ENCODE measurements at regions not wholly inside any gene's neighbourhood (a gene's known extent, or its start where the extent isn't known, plus 50 kb on each side); places are given as distances from the start of the nearest gene placed in this dataset.

DNA sequence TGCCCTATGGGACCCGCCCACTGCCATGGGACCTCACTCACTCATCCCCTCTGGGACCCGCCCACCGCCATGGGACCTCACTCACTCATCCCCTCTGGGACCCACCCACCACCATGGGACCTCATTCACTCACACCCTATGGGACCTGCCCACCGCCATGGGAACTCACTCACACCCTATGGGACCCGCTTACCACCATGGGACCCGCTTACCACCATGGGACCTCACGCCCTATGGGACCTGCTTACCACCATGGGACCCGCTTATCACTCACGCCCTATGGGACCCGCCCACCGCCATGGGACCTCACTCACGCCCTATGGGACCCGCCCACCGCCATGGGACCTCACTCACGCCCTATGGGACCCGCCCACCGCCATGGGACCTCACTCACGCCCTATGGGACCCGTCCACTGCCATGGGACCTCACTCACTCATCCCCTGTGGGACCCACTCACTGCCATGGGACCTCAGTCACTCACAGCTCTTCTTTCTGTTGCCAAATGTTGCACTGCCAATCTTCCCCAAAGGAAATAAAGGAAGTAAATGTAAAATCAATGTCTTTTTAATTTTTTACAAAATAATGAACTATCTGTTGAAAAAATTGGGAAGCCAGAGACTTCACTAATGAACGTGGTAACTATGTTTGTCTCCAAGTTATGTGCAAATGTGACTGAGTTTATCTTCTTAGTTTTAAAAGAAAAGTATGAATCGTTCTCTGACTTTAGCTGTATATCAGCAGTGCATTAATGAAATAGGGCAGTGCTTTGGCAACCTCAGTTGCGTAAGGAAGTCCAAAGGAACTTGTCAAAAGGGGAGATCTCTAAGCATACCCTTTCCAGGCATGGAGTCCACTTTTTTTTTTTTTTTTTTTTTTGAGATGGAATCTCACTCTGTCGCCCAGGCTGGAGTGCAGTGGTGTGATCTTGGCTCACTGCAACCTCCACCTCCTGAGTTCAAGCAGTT is 101.5 kb upstream of the MGAT5 start:
- H3K4me3 ChIP-seq (ENCODE audit: low read depth, low read length), result no peak overlapping the region
- no peak for TF ChIP-seq MAX (IDR thresholded peaks at IDR 0.05; ENCODE audit: low read depth, low read length)
- peak; percentile 23 for DNase-seq (ENCODE audit: low read depth)

- no peak overlapping the region for H3K4me3 ChIP-seq (ENCODE audit: low read depth, low read length)
- TF ChIP-seq MAX (IDR thresholded peaks at IDR 0.05; ENCODE audit: low read depth, low read length), result no peak
- no peak for TF ChIP-seq POLR2A (IDR thresholded peaks at IDR 0.05; ENCODE audit: extremely low read depth, insufficient read length)
- no peak for TF ChIP-seq CTCF (IDR thresholded peaks at IDR 0.05; ENCODE audit: low read depth, low read length)
- TF ChIP-seq MYC (IDR thresholded peaks at IDR 0.05; ENCODE audit: low read depth, low read length), result no peak
- DNase-seq (ENCODE audit: low read depth), result no peak
Observed at GRCh38 chr2:134153294-134153880, 100.5 kb upstream of the MGAT5 start.

DNA sequence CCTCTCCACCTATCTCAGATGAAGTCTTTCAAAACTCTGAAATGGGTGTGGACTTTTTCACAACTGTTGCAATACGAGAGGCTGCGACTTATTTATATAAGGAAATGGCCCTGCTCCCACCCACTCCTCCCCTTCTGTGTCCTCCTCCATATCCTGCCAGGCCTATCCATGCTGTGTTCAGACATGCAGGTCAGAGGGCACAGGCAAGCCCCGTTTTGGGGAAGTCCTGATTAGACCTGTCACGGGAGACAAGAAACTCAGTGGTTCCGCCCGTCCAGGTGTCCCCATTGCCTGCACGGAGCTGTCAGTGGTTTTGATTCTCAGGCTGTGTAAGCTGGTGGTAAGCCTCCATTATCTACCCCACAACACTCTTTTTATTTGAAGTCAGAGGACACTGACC is 99.6 kb upstream of the MGAT5 start:
- DNase-seq (ENCODE audit: low read depth), result peak; percentile 72
- TF ChIP-seq POLR2A (IDR thresholded peaks at IDR 0.05; ENCODE audit: extremely low read depth, insufficient read length), result no peak
- TF ChIP-seq MYC (IDR thresholded peaks at IDR 0.05; ENCODE audit: low read depth, low read length), result no peak
- TF ChIP-seq CTCF (IDR thresholded peaks at IDR 0.05; ENCODE audit: low read depth, low read length), result no peak
- no peak for TF ChIP-seq MAX (IDR thresholded peaks at IDR 0.05; ENCODE audit: low read depth, low read length)
- no peak overlapping the region for H3K4me3 ChIP-seq (ENCODE audit: low read depth, low read length)

- no peak overlapping the region for H3K4me3 ChIP-seq (ENCODE audit: low read depth, low read length)
- TF ChIP-seq CTCF (IDR thresholded peaks at IDR 0.05; ENCODE audit: low read depth, low read length) (no peak), POLR2A (IDR thresholded peaks at IDR 0.05; ENCODE audit: extremely low read depth, insufficient read length) (no peak), MAX (IDR thresholded peaks at IDR 0.05; ENCODE audit: low read depth, low read length) (no peak), MYC (IDR thresholded peaks at IDR 0.05; ENCODE audit: low read depth, low read length) (no peak)
- no peak for DNase-seq (ENCODE audit: low read depth)
Observed at GRCh38 chr2:134155134-134155533, 98.7 kb upstream of the MGAT5 start.

GRCh38 chr2:134158295-134158694 is 95.6 kb upstream of the MGAT5 start:
- DNase-seq (ENCODE audit: low read depth), result no peak
- H3K4me3 ChIP-seq (ENCODE audit: low read depth, low read length), result no peak overlapping the region
- TF ChIP-seq MYC (IDR thresholded peaks at IDR 0.05; ENCODE audit: low read depth, low read length), result no peak
- no peak for TF ChIP-seq MAX (IDR thresholded peaks at IDR 0.05; ENCODE audit: low read depth, low read length)
- no peak for TF ChIP-seq CTCF (IDR thresholded peaks at IDR 0.05; ENCODE audit: low read depth, low read length)
- TF ChIP-seq POLR2A (IDR thresholded peaks at IDR 0.05; ENCODE audit: extremely low read depth, insufficient read length), result no peak

DNA sequence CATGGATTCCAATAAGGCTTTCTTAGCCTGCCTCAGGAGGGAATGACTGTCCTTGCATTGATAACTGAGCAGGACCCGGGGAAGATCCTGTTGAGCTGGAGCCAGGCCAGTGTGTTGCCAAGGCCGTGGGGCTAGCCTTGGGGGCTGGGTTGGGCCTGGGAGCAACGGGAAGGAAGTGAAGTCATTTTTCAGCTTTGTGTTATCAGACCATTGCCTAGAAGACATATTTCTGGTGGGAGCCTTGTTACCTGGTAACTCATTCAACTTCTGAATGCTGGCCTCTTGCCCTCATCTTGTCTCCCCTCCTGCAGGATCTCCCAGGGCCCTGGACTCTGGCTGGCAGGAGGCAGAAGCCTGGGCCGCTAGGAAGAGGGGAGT is 92.7 kb upstream of the MGAT5 start:
- H3K4me3 ChIP-seq (ENCODE audit: low read depth, low read length), result no peak overlapping the region
- DNase-seq (ENCODE audit: low read depth), result no peak

More for the DNA sequence above, 92.7 kb upstream of the MGAT5 start:
- TF ChIP-seq MAX (IDR thresholded peaks at IDR 0.05; ENCODE audit: low read depth, low read length) (no peak), CTCF (IDR thresholded peaks at IDR 0.05; ENCODE audit: low read depth, low read length) (no peak), MYC (IDR thresholded peaks at IDR 0.05; ENCODE audit: low read depth, low read length) (no peak), POLR2A (IDR thresholded peaks at IDR 0.05; ENCODE audit: extremely low read depth, insufficient read length) (no peak)

Measured in NB4 (cell line).